T-cell (primary cell): ENCODE measurements at regions not wholly inside any gene's neighbourhood (a gene's known extent, or its start where the extent isn't known, plus 50 kb on each side); places are given as distances from the start of the nearest gene placed in this dataset.
"Not testable (repeated sequence)": the region's sequence is repeated elsewhere in the genome, so short reads cannot be mapped to it uniquely, and the experiment has no call there.

Experiments used
- ATAC-seq, 4 experiments: fragments of 200-7000 bp in 3 of 4; fragments of 150-1000 bp in 1 of 4; cut with Tn5 transposase; replicated peaks in 1 of 4; 1 replicate in 3 of 4; 2 replicates in 1 of 4; pipeline ENCODE4 v1.10.0; 2021; ENCODE audit warnings: moderate library complexity in 3 of 4, mild to moderate bottlenecking in 2 of 4, moderate number of reproducible peaks in 1 of 4
- CTCF ChIA-PET, 2 donors: fragments of 300-600 bp; sonication (Branson Sonifier 250); formaldehyde crosslinking; loops; one replicate each; lab custom pipeline; 2022; ENCODE audit warnings: antibody characterized with exemption in 2 of 2; lab: Charles Lee
- POLR2A ChIA-PET, 2 donors: fragments of 300-600 bp; sonication (Branson Sonifier 250); formaldehyde crosslinking; loops; one replicate each; lab custom pipeline; 2022; ENCODE audit warnings: antibody characterized with exemption in 2 of 2; lab: Charles Lee
- DNase-seq, 35 experiments: peaks; one replicate each; pipeline versions ENCODE4 v3.0.0 to v3.0.0-alpha.2; 2013 to 2023
- H3K27ac ChIP-seq: one replicate; pipeline ENCODE4 v1.5.1; 2013; ENCODE audit warnings: low read length
- H3K27me3 ChIP-seq, 2 experiments: replicated peaks in 1 of 2; 1 replicate in 1 of 2; 2 replicates in 1 of 2; pipeline versions ENCODE4 v1.6.1 to v1.7.0; 2013; ENCODE audit warnings: low read length in 1 of 2, mixed read lengths in 1 of 2; ENCODE audit not compliant: control insufficient read depth in 2 of 2, insufficient read depth in 2 of 2; ENCODE audit errors: extremely low read depth in 1 of 2
- H3K36me3 ChIP-seq, 2 donors: 1 replicate in 1 of 2; 2 replicates in 1 of 2; pipeline versions ENCODE4 v1.6.1 to v1.7.0; 2013; ENCODE audit warnings: low read length in 1 of 2; ENCODE audit not compliant: control insufficient read depth in 2 of 2, insufficient read depth in 1 of 2; ENCODE audit errors: extremely low read depth in 1 of 2
- H3K4me1 ChIP-seq, 2 experiments: 1 replicate in 1 of 2; 2 replicates in 1 of 2; pipeline versions ENCODE4 v1.6.1 to v1.7.0; 2013; ENCODE audit warnings: low read length in 2 of 2, mixed read lengths in 1 of 2; ENCODE audit not compliant: insufficient read depth in 2 of 2, control insufficient read depth in 1 of 2; ENCODE audit errors: extremely low read depth in 1 of 2
- H3K4me3 ChIP-seq, 2 donors: 1 replicate in 1 of 2; 2 replicates in 1 of 2; pipeline versions ENCODE4 v1.5.1 to v1.7.0; 2013; ENCODE audit warnings: mild to moderate bottlenecking in 2 of 2, low read length in 1 of 2, moderate library complexity in 1 of 2; ENCODE audit not compliant: control insufficient read depth in 1 of 2; ENCODE audit errors: extremely low read depth in 1 of 2
- H3K9me3 ChIP-seq: 2 replicates; pipeline ENCODE4 v1.7.0; 2013
- H3K27ac Mint-ChIP-seq, 2 donors: one replicate each; pipeline ENCODE4 v1.8.0; 2020 to 2021; ENCODE audit warnings: mild to moderate bottlenecking in 2 of 2, mixed read lengths in 2 of 2
- H3K27me3 Mint-ChIP-seq, 2 donors: one replicate each; pipeline ENCODE4 v1.8.0; 2021 to 2022; ENCODE audit warnings: mixed read lengths in 2 of 2
- H3K36me3 Mint-ChIP-seq: one replicate; pipeline ENCODE4 v1.8.0; 2021; ENCODE audit warnings: mixed read lengths
- H3K4me1 Mint-ChIP-seq, 3 donors: one replicate each; pipeline ENCODE4 v1.8.0; 2020 to 2022; ENCODE audit warnings: mixed read lengths in 3 of 3, mild to moderate bottlenecking in 1 of 3
- H3K4me3 Mint-ChIP-seq, 3 donors: one replicate each; pipeline ENCODE4 v1.8.0; 2020 to 2022; ENCODE audit warnings: mild to moderate bottlenecking in 3 of 3, mixed read lengths in 3 of 3, moderate library complexity in 3 of 3
- H3K9me3 Mint-ChIP-seq, 3 donors: one replicate each; pipeline ENCODE4 v1.8.0; 2020 to 2022; ENCODE audit warnings: mixed read lengths in 3 of 3
- whole genome bisulfite sequencing: methylation state at CpG from one replicate; pipeline ENCODE4 v1.1.5; 2013; ENCODE audit warnings: missing lambda C conversion rate; ENCODE audit not compliant: insufficient coverage; 5-methylcytosine and 5-hydroxymethylcytosine counted together

DNA sequence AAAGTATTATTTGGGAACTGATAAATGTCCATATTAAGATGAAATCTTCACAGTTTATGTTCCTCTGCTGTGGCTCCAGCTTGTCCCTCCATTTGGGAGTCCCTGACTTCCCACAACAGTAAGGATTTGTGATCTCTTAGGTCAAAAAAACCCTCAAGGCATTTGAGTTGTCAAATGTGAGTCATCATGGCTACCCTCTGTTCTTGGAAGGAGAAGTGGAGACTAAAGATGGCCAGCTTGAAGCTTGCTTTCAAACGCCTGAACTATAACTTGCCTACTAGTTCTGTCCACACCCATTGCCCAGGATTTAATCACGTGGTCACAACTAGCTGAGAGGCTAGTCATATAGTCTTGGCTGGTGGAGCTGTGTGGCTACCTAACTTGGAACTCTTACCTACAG, 107.8 kb downstream of the CCNG2 start:
- no peak for ATAC-seq
- WGBS, result no CpG with 5 or more reads among the region's 2 CpGs
- DNase-seq, result no peak
- Mint-ChIP-seq H3K27ac (no peak overlapping the region), H3K4me3 (no peak overlapping the region), H3K9me3 (peaks cover 5 to 13% (median 8%) of the 10 kb centered on the region in 3 donors), H3K4me1 (no peaks in the 10 kb centered on the region), H3K27me3 (peaks cover 4 to 12% of the 10 kb centered on the region in 2 donors), H3K36me3 (no peaks in the 10 kb centered on the region)
- no peaks in the 10 kb centered on the region for H3K36me3 ChIP-seq
- peaks cover 0 to 5% of the 10 kb centered on the region in 2 experiments for H3K27me3 ChIP-seq
- H3K9me3 ChIP-seq, result no peaks in the 10 kb centered on the region
- POLR2A ChIA-PET, result no interaction called here
- CTCF ChIA-PET, result no interaction called here
- H3K4me3 ChIP-seq, result no peak overlapping the region
- H3K4me1 ChIP-seq, result no peaks in the 10 kb centered on the region
- H3K27ac ChIP-seq, result no peak overlapping the region

DNA sequence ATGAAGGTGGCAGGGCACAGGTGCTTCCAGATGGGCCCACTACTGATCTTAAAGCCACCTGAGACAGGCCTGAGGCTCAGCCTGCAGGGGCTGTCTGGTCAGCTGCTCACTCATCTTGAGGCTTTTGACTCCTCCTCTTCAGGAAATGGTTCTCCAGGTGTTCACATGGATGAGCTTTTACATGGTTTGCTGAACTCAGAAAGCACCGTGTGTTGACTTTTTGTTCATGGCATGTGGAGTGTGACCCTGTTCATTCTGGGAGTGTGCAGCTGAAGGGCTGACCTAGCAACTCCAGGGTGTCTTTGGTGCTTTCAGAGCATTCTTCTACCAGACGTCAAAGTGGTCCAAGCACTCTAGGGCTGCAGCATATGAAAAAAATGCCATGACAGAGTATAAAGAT, 111.1 kb downstream of the CCNG2 start:
- Mint-ChIP-seq H3K27ac (no peak overlapping the region), H3K4me1 (no peaks in the 10 kb centered on the region), H3K4me3 (no peak overlapping the region), H3K27me3 (peaks cover 4 to 5% of the 10 kb centered on the region in 2 donors), H3K9me3 (peaks cover 5 to 13% (median 8%) of the 10 kb centered on the region in 3 donors), H3K36me3 (no peaks in the 10 kb centered on the region)
- Histone ChIP-seq H3K27ac (no peak overlapping the region), H3K4me3 (no peak overlapping the region), H3K36me3 (no peaks in the 10 kb centered on the region), H3K9me3 (no peaks in the 10 kb centered on the region), H3K27me3 (peaks cover 0 to 2% of the 10 kb centered on the region in 2 experiments), H3K4me1 (no peaks in the 10 kb centered on the region)
- ATAC-seq, result no peak
- POLR2A ChIA-PET, result no interaction called here
- no peak for DNase-seq
- WGBS, result 55% methylated on average over 2 of the region's 2 CpGs
- CTCF ChIA-PET, result no interaction called here

DNA sequence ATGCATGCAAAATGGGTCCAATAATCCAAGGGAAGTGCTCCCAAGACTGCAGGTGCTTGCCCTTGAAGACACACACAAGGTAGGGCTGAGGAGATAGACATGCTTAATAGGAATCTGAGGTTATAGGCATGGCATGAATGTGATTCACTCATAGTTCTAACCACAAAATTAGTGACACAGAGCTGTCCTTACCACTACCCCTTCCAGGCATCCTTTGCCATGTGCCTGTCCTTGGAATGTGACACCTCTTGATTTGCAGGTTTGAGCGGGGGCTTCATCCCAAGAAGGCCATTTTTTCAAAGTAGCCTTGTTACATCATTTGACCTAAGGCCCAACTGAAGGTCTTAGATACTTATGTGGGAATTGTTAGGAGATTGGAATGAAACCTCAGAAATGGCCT, 112.5 kb downstream of the CCNG2 start:
- Mint-ChIP-seq H3K27ac (no peak overlapping the region), H3K27me3 (peaks cover 4 to 5% of the 10 kb centered on the region in 2 donors), H3K4me1 (no peaks in the 10 kb centered on the region), H3K36me3 (no peaks in the 10 kb centered on the region), H3K4me3 (no peak overlapping the region), H3K9me3 (peaks cover 0 to 1% (median 1%) of the 10 kb centered on the region in 3 donors)
- no peak overlapping the region for H3K27ac ChIP-seq
- H3K36me3 ChIP-seq, result no peaks in the 10 kb centered on the region
- no peak for ATAC-seq
- no peaks in the 10 kb centered on the region for H3K4me1 ChIP-seq
- no peaks in the 10 kb centered on the region for H3K9me3 ChIP-seq
- POLR2A ChIA-PET, result no interaction called here
- peaks cover 0 to 2% of the 10 kb centered on the region in 2 experiments for H3K27me3 ChIP-seq
- no CpG with 5 or more reads among the region's 1 CpG for WGBS
- no peak for DNase-seq
- CTCF ChIA-PET, result no interaction called here
- no peak overlapping the region for H3K4me3 ChIP-seq

GRCh38 chr4:77273412-77273811, 116.4 kb downstream of the CCNG2 start:
- H3K36me3 Mint-ChIP-seq, result no peaks in the 10 kb centered on the region
- no peak overlapping the region for H3K27ac ChIP-seq
- no peaks in the 10 kb centered on the region for H3K4me1 Mint-ChIP-seq
- no CpG with 5 or more reads among the region's 2 CpGs for WGBS
- H3K36me3 ChIP-seq, result no peaks in the 10 kb centered on the region
- CTCF ChIA-PET, result no interaction called here
- ATAC-seq, result no peak
- H3K4me3 Mint-ChIP-seq, result no peak overlapping the region
- H3K4me3 ChIP-seq, result no peak overlapping the region
- POLR2A ChIA-PET, result no interaction called here
- H3K27me3 ChIP-seq, result peaks cover 0 to 4% of the 10 kb centered on the region in 2 experiments
- H3K9me3 Mint-ChIP-seq, result no peaks in the 10 kb centered on the region
- DNase-seq, result no peak
- H3K27ac Mint-ChIP-seq, result no peak overlapping the region
- H3K4me1 ChIP-seq, result no peaks in the 10 kb centered on the region
- peaks cover 1 to 3% of the 10 kb centered on the region in 2 donors for H3K27me3 Mint-ChIP-seq
- H3K9me3 ChIP-seq, result no peaks in the 10 kb centered on the region

DNA sequence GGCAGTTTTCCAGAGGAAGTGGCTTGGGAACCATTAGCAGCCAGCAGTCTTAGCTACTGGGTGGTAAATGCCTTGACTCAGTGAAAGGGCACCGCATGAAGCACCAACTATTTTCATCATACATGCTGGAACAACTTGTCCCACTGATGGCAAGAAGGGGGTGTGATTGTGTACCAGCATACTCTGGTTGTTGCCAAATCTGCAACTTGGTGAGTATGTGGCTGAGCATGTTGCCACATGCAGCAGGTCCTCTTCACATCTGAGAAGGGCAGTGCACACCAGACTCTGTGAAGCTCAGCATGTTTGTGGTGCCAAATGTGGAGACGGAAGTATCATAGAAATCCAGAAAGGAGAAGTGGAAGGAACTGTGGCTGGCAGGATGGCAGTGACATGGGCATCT, 122.1 kb downstream of the CCNG2 start:
- WGBS, result 83% methylated on average over 1 of the region's 2 CpGs
- H3K27me3 Mint-ChIP-seq, result peaks cover 2 to 18% of the 10 kb centered on the region in 2 donors
- not testable (repeated sequence) for H3K4me3 ChIP-seq

GRCh38 chr4:77282305-77282704, 125.3 kb downstream of the CCNG2 start:
- no peaks in the 10 kb centered on the region for H3K9me3 Mint-ChIP-seq
- H3K4me3 ChIP-seq, result no peak overlapping the region
- H3K9me3 ChIP-seq, result no peaks in the 10 kb centered on the region
- no peaks in the 10 kb centered on the region for H3K4me1 Mint-ChIP-seq
- no peak overlapping the region for H3K27ac ChIP-seq
- no peaks in the 10 kb centered on the region for H3K27me3 ChIP-seq
- ATAC-seq (no peak), DNase-seq (no peak)
- ChIA-PET POLR2A (no interaction called here), CTCF (no interaction called here)
- H3K36me3 ChIP-seq, result no peaks in the 10 kb centered on the region
- H3K27me3 Mint-ChIP-seq, result peaks cover 8 to 18% of the 10 kb centered on the region in 2 donors
- H3K4me1 ChIP-seq, result no peaks in the 10 kb centered on the region
- no peaks in the 10 kb centered on the region for H3K36me3 Mint-ChIP-seq
- no peak overlapping the region for H3K4me3 Mint-ChIP-seq
- WGBS, result 22% methylated on average over 1 of the region's 3 CpGs
- H3K27ac Mint-ChIP-seq, result no peak overlapping the region

More for the DNA sequence above, 122.1 kb downstream of the CCNG2 start:
- DNase-seq, H3K27ac ChIP-seq, ATAC-seq, CTCF ChIA-PET, H3K4me1 Mint-ChIP-seq, POLR2A ChIA-PET, H3K36me3 Mint-ChIP-seq, H3K27ac Mint-ChIP-seq, H3K4me3 Mint-ChIP-seq, H3K9me3 Mint-ChIP-seq, H3K4me1 ChIP-seq, H3K36me3 ChIP-seq, H3K9me3 ChIP-seq, H3K27me3 ChIP-seq: not testable (repeated sequence)

DNA sequence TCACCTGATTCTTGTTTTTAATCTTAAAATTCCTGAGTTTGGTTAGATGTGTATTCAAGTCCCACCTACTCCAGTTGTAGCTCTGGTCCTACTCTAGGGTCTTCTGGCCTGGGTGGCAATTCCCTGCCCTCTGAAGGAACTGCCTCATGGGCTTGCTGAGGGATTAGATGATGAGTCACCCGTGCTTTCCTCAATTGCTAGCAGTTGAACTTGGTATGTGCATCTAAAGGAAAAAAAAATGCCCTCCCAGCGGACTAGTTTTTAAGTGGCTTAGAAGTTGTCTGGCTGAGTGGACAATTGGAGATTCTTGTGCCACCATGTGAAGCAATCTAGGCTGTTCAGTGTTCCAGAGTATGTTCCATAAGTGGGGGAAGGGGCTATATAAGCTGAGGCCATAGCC, 127.0 kb downstream of the CCNG2 start:
- H3K36me3 Mint-ChIP-seq, result no peaks in the 10 kb centered on the region
- no peak for ATAC-seq
- no peak for DNase-seq
- H3K4me1 Mint-ChIP-seq, result no peaks in the 10 kb centered on the region
- H3K36me3 ChIP-seq, result no peaks in the 10 kb centered on the region
- H3K9me3 Mint-ChIP-seq, result no peaks in the 10 kb centered on the region
- no peaks in the 10 kb centered on the region for H3K27me3 ChIP-seq
- H3K4me3 Mint-ChIP-seq, result no peak overlapping the region
- WGBS, result 69% methylated on average over 2 of the region's 2 CpGs
- no peak overlapping the region for H3K27ac Mint-ChIP-seq
- H3K27me3 Mint-ChIP-seq, result peaks cover 8 to 21% of the 10 kb centered on the region in 2 donors
- ChIA-PET POLR2A (no interaction called here), CTCF (no interaction called here)
- H3K27ac ChIP-seq, result no peak overlapping the region
- no peak overlapping the region for H3K4me3 ChIP-seq
- H3K4me1 ChIP-seq, result no peaks in the 10 kb centered on the region
- H3K9me3 ChIP-seq, result no peaks in the 10 kb centered on the region
